ENCODE measurements at regions not wholly inside any gene's neighbourhood (a gene's known extent, or its start where the extent isn't known, plus 50 kb on each side); places are given as distances from the start of the nearest gene placed in this dataset.

GRCh38 chr15:93860701-93861100 is 370.7 kb upstream of the MCTP2 start:
- no peak for ATAC-seq (ENCODE audit: low read depth)
- Histone ChIP-seq H3K36me3 (ENCODE audit: low read depth) (no peaks in the 10 kb centered on the region), H3K27ac (ENCODE audit: poor library complexity, severe bottlenecking) (no peak overlapping the region), H3K9me3 (ENCODE audit: severe bottlenecking) (no peaks in the 10 kb centered on the region), H3K27me3 (ENCODE audit: insufficient read depth, poor library complexity, severe bottlenecking) (no peaks in the 10 kb centered on the region), H3K4me1 (ENCODE audit: insufficient read depth, poor library complexity, severe bottlenecking) (no peaks in the 10 kb centered on the region), H3K4me3 (ENCODE audit: severe bottlenecking) (no peak overlapping the region)
- DNase-seq (ENCODE audit: low spot score): no peak
- TF ChIP-seq, protein P1, sequence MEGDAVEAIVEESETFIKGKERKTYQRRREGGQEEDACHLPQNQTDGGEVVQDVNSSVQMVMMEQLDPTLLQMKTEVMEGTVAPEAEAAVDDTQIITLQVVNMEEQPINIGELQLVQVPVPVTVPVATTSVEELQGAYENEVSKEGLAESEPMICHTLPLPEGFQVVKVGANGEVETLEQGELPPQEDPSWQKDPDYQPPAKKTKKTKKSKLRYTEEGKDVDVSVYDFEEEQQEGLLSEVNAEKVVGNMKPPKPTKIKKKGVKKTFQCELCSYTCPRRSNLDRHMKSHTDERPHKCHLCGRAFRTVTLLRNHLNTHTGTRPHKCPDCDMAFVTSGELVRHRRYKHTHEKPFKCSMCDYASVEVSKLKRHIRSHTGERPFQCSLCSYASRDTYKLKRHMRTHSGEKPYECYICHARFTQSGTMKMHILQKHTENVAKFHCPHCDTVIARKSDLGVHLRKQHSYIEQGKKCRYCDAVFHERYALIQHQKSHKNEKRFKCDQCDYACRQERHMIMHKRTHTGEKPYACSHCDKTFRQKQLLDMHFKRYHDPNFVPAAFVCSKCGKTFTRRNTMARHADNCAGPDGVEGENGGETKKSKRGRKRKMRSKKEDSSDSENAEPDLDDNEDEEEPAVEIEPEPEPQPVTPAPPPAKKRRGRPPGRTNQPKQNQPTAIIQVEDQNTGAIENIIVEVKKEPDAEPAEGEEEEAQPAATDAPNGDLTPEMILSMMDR (IDR thresholded peaks at IDR 0.05; ENCODE audit: poor library complexity, severe bottlenecking): no peak

DNA sequence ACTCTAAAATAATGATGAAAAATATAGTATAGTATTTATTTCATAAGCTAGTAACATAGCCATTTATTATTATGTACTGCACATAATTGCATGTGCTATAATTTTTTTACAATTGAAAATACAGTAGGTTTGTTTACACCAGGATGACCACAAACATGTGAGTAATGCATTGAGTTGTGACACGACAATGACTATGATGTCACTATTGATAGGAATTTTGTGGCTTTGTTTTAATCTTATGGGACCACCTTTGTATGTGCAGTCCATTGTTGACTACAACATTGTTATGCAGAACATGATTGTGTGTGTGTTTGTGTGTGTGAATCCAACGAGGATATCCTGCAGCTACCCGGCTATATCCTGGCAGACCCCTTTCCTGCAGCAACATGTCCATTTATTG is 372.2 kb upstream of the MCTP2 start:
- ATAC-seq (ENCODE audit: low read depth) (no peak), DNase-seq (ENCODE audit: low spot score) (no peak)
- Histone ChIP-seq H3K4me3 (ENCODE audit: severe bottlenecking) (no peak overlapping the region), H3K9me3 (ENCODE audit: severe bottlenecking) (no peaks in the 10 kb centered on the region), H3K27me3 (ENCODE audit: insufficient read depth, poor library complexity, severe bottlenecking) (no peaks in the 10 kb centered on the region), H3K27ac (ENCODE audit: poor library complexity, severe bottlenecking) (no peak overlapping the region), H3K36me3 (ENCODE audit: low read depth) (no peaks in the 10 kb centered on the region), H3K4me1 (ENCODE audit: insufficient read depth, poor library complexity, severe bottlenecking) (no peaks in the 10 kb centered on the region)
- TF ChIP-seq, protein P1 (IDR thresholded peaks at IDR 0.05; ENCODE audit: poor library complexity, severe bottlenecking): no peak

GRCh38 chr15:93855181-93855826 is 376.1 kb upstream of the MCTP2 start:
- Histone ChIP-seq H3K4me3 (ENCODE audit: severe bottlenecking) (no peak overlapping the region), H3K4me1 (ENCODE audit: insufficient read depth, poor library complexity, severe bottlenecking) (peaks cover 7% of the 10 kb centered on the region), H3K27me3 (ENCODE audit: insufficient read depth, poor library complexity, severe bottlenecking) (no peaks in the 10 kb centered on the region), H3K36me3 (ENCODE audit: low read depth) (no peaks in the 10 kb centered on the region), H3K27ac (ENCODE audit: poor library complexity, severe bottlenecking) (no peak overlapping the region), H3K9me3 (ENCODE audit: severe bottlenecking) (no peaks in the 10 kb centered on the region)
- ATAC-seq (ENCODE audit: low read depth): no peak
- DNase-seq (ENCODE audit: low spot score): no peak
- TF ChIP-seq, protein P1 (IDR thresholded peaks at IDR 0.05; ENCODE audit: poor library complexity, severe bottlenecking): no peak

- Histone ChIP-seq H3K27ac (ENCODE audit: poor library complexity, severe bottlenecking) (no peak overlapping the region), H3K4me1 (ENCODE audit: insufficient read depth, poor library complexity, severe bottlenecking) (peaks cover 7% of the 10 kb centered on the region), H3K9me3 (ENCODE audit: severe bottlenecking) (no peaks in the 10 kb centered on the region), H3K36me3 (ENCODE audit: low read depth) (no peaks in the 10 kb centered on the region), H3K4me3 (ENCODE audit: severe bottlenecking) (no peak overlapping the region), H3K27me3 (ENCODE audit: insufficient read depth, poor library complexity, severe bottlenecking) (no peaks in the 10 kb centered on the region)
- ATAC-seq (ENCODE audit: low read depth): no peak
- TF ChIP-seq, protein P1 (IDR thresholded peaks at IDR 0.05; ENCODE audit: poor library complexity, severe bottlenecking): no peak
- DNase-seq (ENCODE audit: low spot score): no peak
Measured at GRCh38 chr15:93854088-93854487, 377.3 kb upstream of the MCTP2 start.

DNA sequence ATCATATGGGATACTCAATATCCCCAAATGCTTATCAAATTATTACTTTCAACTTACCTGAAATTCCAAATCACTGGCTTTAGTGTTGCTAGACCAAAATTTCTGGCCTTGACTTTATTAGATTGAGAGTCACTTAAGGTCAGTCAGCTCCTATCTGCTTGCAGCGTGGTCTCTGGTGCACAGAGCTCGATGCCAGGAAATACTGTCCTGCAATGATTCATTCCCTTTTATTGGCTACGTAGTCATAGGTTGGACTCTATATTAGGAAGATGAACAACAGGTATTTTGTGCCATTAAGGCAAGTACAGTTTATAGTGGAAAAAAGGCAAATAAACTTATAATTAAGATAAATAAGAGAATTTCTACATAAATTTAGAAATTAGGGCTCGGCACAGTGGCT is 378.6 kb upstream of the MCTP2 start:
- H3K27me3 ChIP-seq (ENCODE audit: insufficient read depth, poor library complexity, severe bottlenecking): no peaks in the 10 kb centered on the region

More for the DNA sequence above, 378.6 kb upstream of the MCTP2 start:
- Histone ChIP-seq H3K4me1 (ENCODE audit: insufficient read depth, poor library complexity, severe bottlenecking) (peaks cover 7% of the 10 kb centered on the region), H3K36me3 (ENCODE audit: low read depth) (no peaks in the 10 kb centered on the region), H3K4me3 (ENCODE audit: severe bottlenecking) (no peak overlapping the region), H3K27ac (ENCODE audit: poor library complexity, severe bottlenecking) (peak overlapping the region; percentile 11), H3K9me3 (ENCODE audit: severe bottlenecking) (no peaks in the 10 kb centered on the region)
- ATAC-seq (ENCODE audit: low read depth) (peak; percentile 98), DNase-seq (ENCODE audit: low spot score) (no peak)
- TF ChIP-seq, protein P1 (IDR thresholded peaks at IDR 0.05; ENCODE audit: poor library complexity, severe bottlenecking): no peak

Measured in RWPE2 (cell line).